ENCODE measurements at regions not wholly inside any gene's neighbourhood (a gene's known extent, or its start where the extent isn't known, plus 50 kb on each side); places are given as distances from the start of the nearest gene placed in this dataset.

DNA sequence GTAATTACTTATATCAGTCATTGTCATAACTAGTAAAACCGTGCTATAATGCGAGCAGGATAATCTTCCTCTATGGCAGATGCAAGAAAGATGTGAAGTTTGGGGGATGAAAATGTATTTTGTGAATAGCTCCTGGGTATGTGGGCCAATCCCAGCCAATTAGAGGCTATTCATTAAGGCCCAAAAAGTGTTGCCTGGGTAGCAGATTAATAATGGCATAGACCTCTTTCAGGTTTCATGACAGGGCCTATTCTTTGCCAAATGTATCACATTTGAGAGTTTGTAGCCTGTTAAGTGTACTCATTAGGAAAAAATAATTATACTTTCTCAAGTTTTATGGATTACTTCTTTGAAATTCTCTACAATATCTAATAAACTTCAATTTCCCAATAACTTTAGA lies 199.2 kb upstream of the POU3F2 start:
- Histone ChIP-seq H3K79me2 (ENCODE audit: insufficient read depth, low read depth) (no peaks in the 10 kb centered on the region), H3K27me3 (ENCODE audit: insufficient read depth, low read depth) (no peaks in the 10 kb centered on the region), H3K36me3 (ENCODE audit: insufficient read depth) (no peaks in the 10 kb centered on the region), H3K4me3 (IDR thresholded peaks at IDR 0.05; ENCODE audit: insufficient read depth, low read depth, low read length) (no peak overlapping the region), H3K4me1 (ENCODE audit: low read depth, poor library complexity, severe bottlenecking) (no peaks in the 10 kb centered on the region), H2AFZ (ENCODE audit: low read depth) (no peak overlapping the region), H3K9ac (no peak overlapping the region), H4K20me1 (ENCODE audit: insufficient read depth) (no peaks in the 10 kb centered on the region), H3K27ac (no peak overlapping the region), H3K4me2 (no peak overlapping the region)
- no peak for TF ChIP-seq CTCF (conservative IDR thresholded peaks at IDR 0.05; ENCODE audit: low read depth, low read length)

DNA sequence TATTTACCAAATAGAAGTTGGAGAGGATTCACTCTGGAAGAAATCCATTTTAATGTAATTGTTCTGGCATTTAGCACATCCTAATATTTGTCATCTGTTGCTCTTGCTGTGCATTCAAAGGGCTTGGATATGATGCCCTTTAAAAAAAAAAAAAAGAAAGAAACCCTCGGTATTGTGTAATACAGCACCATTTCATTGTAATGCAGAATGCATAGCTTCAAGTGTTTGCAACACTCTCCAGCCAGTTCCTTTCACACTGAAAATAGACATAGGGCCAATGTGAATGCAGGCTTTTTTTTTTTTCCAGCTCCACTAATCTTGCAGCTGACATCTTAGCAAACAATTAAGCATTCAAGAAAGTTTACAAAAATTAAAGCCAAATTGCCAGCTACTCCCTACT lies 197.4 kb upstream of the POU3F2 start:
- Histone ChIP-seq H3K4me1 (ENCODE audit: low read depth, poor library complexity, severe bottlenecking) (no peaks in the 10 kb centered on the region), H2AFZ (ENCODE audit: low read depth) (no peak overlapping the region), H3K27ac (no peak overlapping the region), H3K79me2 (ENCODE audit: insufficient read depth, low read depth) (no peaks in the 10 kb centered on the region), H3K4me2 (no peak overlapping the region), H3K4me3 (IDR thresholded peaks at IDR 0.05; ENCODE audit: insufficient read depth, low read depth, low read length) (no peak overlapping the region), H4K20me1 (ENCODE audit: insufficient read depth) (no peaks in the 10 kb centered on the region), H3K36me3 (ENCODE audit: insufficient read depth) (no peaks in the 10 kb centered on the region), H3K9ac (no peak overlapping the region), H3K27me3 (ENCODE audit: insufficient read depth, low read depth) (no peaks in the 10 kb centered on the region)
- no peak for TF ChIP-seq CTCF (conservative IDR thresholded peaks at IDR 0.05; ENCODE audit: low read depth, low read length)

- no peaks in the 10 kb centered on the region for H4K20me1 ChIP-seq (ENCODE audit: insufficient read depth)
- no peak for TF ChIP-seq CTCF (conservative IDR thresholded peaks at IDR 0.05; ENCODE audit: low read depth, low read length)
- H3K36me3 ChIP-seq (ENCODE audit: insufficient read depth) = no peaks in the 10 kb centered on the region
- no peak overlapping the region for H3K4me3 ChIP-seq (IDR thresholded peaks at IDR 0.05; ENCODE audit: insufficient read depth, low read depth, low read length)
- H3K27me3 ChIP-seq (ENCODE audit: insufficient read depth, low read depth) = no peaks in the 10 kb centered on the region
- no peaks in the 10 kb centered on the region for H3K79me2 ChIP-seq (ENCODE audit: insufficient read depth, low read depth)
- H2AFZ ChIP-seq (ENCODE audit: low read depth) = no peak overlapping the region
- H3K27ac ChIP-seq = no peak overlapping the region
- H3K4me2 ChIP-seq = no peak overlapping the region
- H3K4me1 ChIP-seq (ENCODE audit: low read depth, poor library complexity, severe bottlenecking) = no peaks in the 10 kb centered on the region
- H3K9ac ChIP-seq = no peak overlapping the region
These were observed 195.2 kb upstream of the POU3F2 start for GRCh38 chr6:98639089-98639635.

DNA sequence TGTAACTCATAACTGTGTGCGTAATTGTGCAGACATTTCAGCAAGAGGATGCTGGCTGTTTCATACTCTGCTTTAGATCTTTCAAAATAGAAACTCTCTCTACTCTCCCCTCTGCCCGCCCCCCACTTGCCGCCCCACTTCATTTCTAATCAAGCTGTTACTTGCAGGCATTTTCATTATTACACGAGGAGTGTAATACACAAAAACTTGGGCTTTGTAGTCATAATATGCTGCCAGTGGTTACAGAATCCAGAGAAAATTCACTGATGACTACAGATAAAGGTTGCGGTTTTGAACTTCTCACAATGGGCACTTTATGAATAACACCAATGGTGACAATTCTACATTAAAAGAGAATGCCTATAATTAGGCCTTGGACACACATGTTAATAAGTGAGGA lies 194.0 kb upstream of the POU3F2 start:
- Histone ChIP-seq H3K4me2 (no peak overlapping the region), H3K27me3 (ENCODE audit: insufficient read depth, low read depth) (no peaks in the 10 kb centered on the region), H3K4me1 (ENCODE audit: low read depth, poor library complexity, severe bottlenecking) (no peaks in the 10 kb centered on the region), H3K79me2 (ENCODE audit: insufficient read depth, low read depth) (no peaks in the 10 kb centered on the region), H3K4me3 (IDR thresholded peaks at IDR 0.05; ENCODE audit: insufficient read depth, low read depth, low read length) (no peak overlapping the region), H3K36me3 (ENCODE audit: insufficient read depth) (no peaks in the 10 kb centered on the region), H2AFZ (ENCODE audit: low read depth) (no peak overlapping the region), H3K27ac (no peak overlapping the region), H4K20me1 (ENCODE audit: insufficient read depth) (no peaks in the 10 kb centered on the region), H3K9ac (no peak overlapping the region)
- no peak for TF ChIP-seq CTCF (conservative IDR thresholded peaks at IDR 0.05; ENCODE audit: low read depth, low read length)

All from KMS-11 (cell line).